B cell (primary cell): ENCODE measurements at regions not wholly inside any gene's neighbourhood (a gene's known extent, or its start where the extent isn't known, plus 50 kb on each side); places are given as distances from the start of the nearest gene placed in this dataset.

Source experiments
- ATAC-seq: fragments of 200-7000 bp; cut with Tn5 transposase; one replicate; pipeline ENCODE4 v1.10.0; 2021; ENCODE audit warnings: low read depth, mild to moderate bottlenecking, moderate number of reproducible peaks, moderate library complexity
- CTCF ChIA-PET: fragments of 350-600 bp; sonication (Branson Sonifier 250); formaldehyde crosslinking; loops from one replicate; lab custom pipeline; 2021; ENCODE audit warnings: antibody characterized with exemption, inconsistent platforms; lab: Charles Lee
- POLR2A ChIA-PET: fragments of 350-600 bp; sonication (Branson Sonifier 250); formaldehyde crosslinking; loops from one replicate; lab custom pipeline; 2021; ENCODE audit warnings: antibody characterized with exemption; lab: Charles Lee
- DNase-seq: peaks from one replicate; pipeline ENCODE4 v3.0.0; 2013
- H2AFZ ChIP-seq: 2 replicates; pipeline ENCODE4 v1.6.1; 2012; ENCODE audit warnings: mild to moderate bottlenecking, low read depth, low read length; ENCODE audit not compliant: insufficient read depth, poor library complexity, severe bottlenecking
- H3K27ac ChIP-seq, 2 donors: 1 replicate in 1 of 2; 2 replicates in 1 of 2; pipeline ENCODE4 v1.5.1; 2012 to 2013; ENCODE audit warnings: low read length in 2 of 2, mild to moderate bottlenecking in 2 of 2, moderate library complexity in 1 of 2
- H3K27me3 ChIP-seq, 4 experiments: fragments of 200-600 bp in 1 of 4; sonication (generic) in 1 of 4; replicated peaks in 1 of 4; 1 replicate in 2 of 4; 2 replicates in 2 of 4; pipeline versions ENCODE4 v1.6.1 to v1.7.0; 2013 to 2016; ENCODE audit warnings: low read length in 3 of 4, mild to moderate bottlenecking in 2 of 4, mixed read lengths in 1 of 4, moderate library complexity in 1 of 4; ENCODE audit not compliant: insufficient read depth in 4 of 4, control insufficient read depth in 3 of 4; ENCODE audit errors: control extremely low read depth in 1 of 4
- H3K36me3 ChIP-seq, 2 experiments: replicated peaks in 1 of 2; 1 replicate in 1 of 2; 2 replicates in 1 of 2; pipeline versions ENCODE4 v1.6.1 to v1.7.1; 2013; ENCODE audit warnings: low read length in 1 of 2; ENCODE audit not compliant: insufficient read depth in 2 of 2, control insufficient read depth in 1 of 2; ENCODE audit errors: control extremely low read depth in 1 of 2, extremely low read depth in 1 of 2
- H3K4me1 ChIP-seq, 2 donors: fragments of 200-600 bp in 1 of 2; sonication (generic) in 1 of 2; 1 replicate in 1 of 2; 2 replicates in 1 of 2; pipeline versions ENCODE4 v1.5.1 to v1.6.1; 2013 to 2017; ENCODE audit warnings: low read length in 2 of 2; ENCODE audit not compliant: control insufficient read depth in 2 of 2, insufficient read depth in 2 of 2
- H3K4me2 ChIP-seq: replicated peaks from 2 replicates; pipeline ENCODE3; 2012; ENCODE audit warnings: mild to moderate bottlenecking, low read depth, low read length; ENCODE audit not compliant: poor library complexity, severe bottlenecking
- H3K4me3 ChIP-seq, 5 experiments: fragments of 200-600 bp in 1 of 5; sonication (generic) in 1 of 5; 1 replicate in 3 of 5; 2 replicates in 2 of 5; pipeline versions ENCODE4 v1.5.1 to v1.7.0; 2011 to 2016; ENCODE audit warnings: low read length in 4 of 5, mild to moderate bottlenecking in 4 of 5, low read depth in 2 of 5, control low read depth in 1 of 5, moderate library complexity in 1 of 5; ENCODE audit not compliant: insufficient read depth in 1 of 5; ENCODE audit errors: control extremely low read depth in 1 of 5, extremely low read depth in 1 of 5
- H3K79me2 ChIP-seq: fragments of 200-600 bp; sonication (generic); one replicate; pipeline ENCODE4 v1.6.0; 2016; ENCODE audit warnings: low read length; ENCODE audit not compliant: control insufficient read depth, insufficient read depth
- H3K9ac ChIP-seq: fragments of 200-600 bp; sonication (generic); 2 replicates; pipeline ENCODE4 v1.6.1; 2017; ENCODE audit warnings: mild to moderate bottlenecking, low read length, moderate library complexity
- H3K9me3 ChIP-seq, 3 donors: one replicate each; pipeline versions ENCODE4 v1.6.1 to v1.7.1; 2013; ENCODE audit warnings: low read length in 2 of 3; ENCODE audit not compliant: control insufficient read depth in 2 of 3, insufficient read depth in 1 of 3; ENCODE audit errors: control extremely low read depth in 1 of 3
- H4K20me1 ChIP-seq: 2 replicates; pipeline ENCODE4 v1.6.0; 2012; ENCODE audit warnings: mild to moderate bottlenecking, low read length; ENCODE audit not compliant: insufficient read depth, control insufficient read depth, poor library complexity, severe bottlenecking
- H3K27ac Mint-ChIP-seq: one replicate; pipeline ENCODE4 v1.8.0; 2021; ENCODE audit warnings: mixed read lengths
- H3K27me3 Mint-ChIP-seq: one replicate; pipeline ENCODE4 v1.8.0; 2021; ENCODE audit warnings: mixed read lengths
- H3K4me1 Mint-ChIP-seq: one replicate; pipeline ENCODE4 v1.8.0; 2021; ENCODE audit warnings: mixed read lengths
- H3K4me3 Mint-ChIP-seq: one replicate; pipeline ENCODE4 v1.8.0; 2021; ENCODE audit warnings: mixed read lengths
- H3K9me3 Mint-ChIP-seq: one replicate; pipeline ENCODE4 v1.8.0; 2022; ENCODE audit warnings: mixed read lengths; ENCODE audit not compliant: insufficient read depth
- CTCF ChIP-seq: fragments of 200-600 bp; IDR thresholded peaks from one replicate; pipeline ENCODE4 v1.8.0; 2022; ENCODE audit warnings: antibody characterized with exemption, mild to moderate bottlenecking
- EZH2 ChIP-seq: IDR thresholded peaks from 2 replicates; pipeline ENCODE4 v1.6.1; 2012; ENCODE audit warnings: borderline replicate concordance, low read depth, mild to moderate bottlenecking, moderate library complexity, low read length; ENCODE audit not compliant: insufficient read depth, poor library complexity, severe bottlenecking
- WGBS: methylation state at CpG from one replicate; pipeline ENCODE4 v1.1.5; 2013; ENCODE audit warnings: missing lambda C conversion rate; ENCODE audit not compliant: insufficient coverage; 5-methylcytosine and 5-hydroxymethylcytosine counted together
- intact Hi-C: fragments of 100-400 bp; cut with micrococcal nuclease; formaldehyde crosslinking; loops from one replicate; pipeline ENCODE4 v1.10.0; 2022

- ATAC-seq (no peak), DNase-seq (no peak)
- Histone ChIP-seq H3K4me1 (no peaks in the 10 kb centered on the region), H3K79me2 (no peaks in the 10 kb centered on the region), H3K36me3 (no peaks in the 10 kb centered on the region), H2AFZ (no peak overlapping the region), H4K20me1 (no peaks in the 10 kb centered on the region), H3K4me2 (no peak overlapping the region), H3K27ac (no peak overlapping the region), H3K27me3 (no peaks in the 10 kb centered on the region), H3K9me3 (peaks cover 0 to 11% (median 0%) of the 10 kb centered on the region in 3 donors), H3K4me3 (no peak overlapping the region), H3K9ac (no peak overlapping the region)
- CTCF ChIA-PET = no interaction called here
- Mint-ChIP-seq H3K27ac (no peak overlapping the region), H3K4me1 (no peaks in the 10 kb centered on the region), H3K9me3 (no peaks in the 10 kb centered on the region), H3K27me3 (no peaks in the 10 kb centered on the region), H3K4me3 (no peak overlapping the region)
- intact Hi-C loops = no loop called here
- no peak for TF ChIP-seq CTCF
- no peak for TF ChIP-seq EZH2
- WGBS = 91% methylated on average over 3 of the region's 5 CpGs
- POLR2A ChIA-PET = no interaction called here
Measured at GRCh38 chr7:153445641-153446040, 606.6 kb upstream of the DPP6 start.

- TF ChIP-seq CTCF (no peak), EZH2 (no peak)
- no peak overlapping the region for H2AFZ ChIP-seq
- no peaks in the 10 kb centered on the region for H3K36me3 ChIP-seq
- H3K27me3 Mint-ChIP-seq = no peaks in the 10 kb centered on the region
- no peaks in the 10 kb centered on the region for H3K9me3 Mint-ChIP-seq
- intact Hi-C loops = no loop called here
- peaks cover 0 to 7% (median 0%) of the 10 kb centered on the region in 3 donors for H3K9me3 ChIP-seq
- H3K27me3 ChIP-seq = no peaks in the 10 kb centered on the region
- H3K27ac ChIP-seq = no peak overlapping the region
- H3K9ac ChIP-seq = no peak overlapping the region
- no peak overlapping the region for H3K4me3 Mint-ChIP-seq
- ChIA-PET POLR2A (no interaction called here), CTCF (no interaction called here)
- WGBS = 100% methylated on average over 1 of the region's 2 CpGs
- DNase-seq (no peak), ATAC-seq (no peak)
- H3K27ac Mint-ChIP-seq = no peak overlapping the region
- H3K4me3 ChIP-seq = no peak overlapping the region
- no peak overlapping the region for H3K4me2 ChIP-seq
- no peaks in the 10 kb centered on the region for H3K4me1 ChIP-seq
- no peaks in the 10 kb centered on the region for H3K79me2 ChIP-seq
- no peaks in the 10 kb centered on the region for H3K4me1 Mint-ChIP-seq
- no peaks in the 10 kb centered on the region for H4K20me1 ChIP-seq
Measured at GRCh38 chr7:153446490-153446889, 605.7 kb upstream of the DPP6 start.
